Activated CD4-positive, CD25-positive, alpha-beta regulatory T cell (primary cell): ENCODE measurements at regions not wholly inside any gene's neighbourhood (a gene's known extent, or its start where the extent isn't known, plus 50 kb on each side); places are given as distances from the start of the nearest gene placed in this dataset.
"Not testable (repeated sequence)": the region's sequence is repeated elsewhere in the genome, so short reads cannot be mapped to it uniquely, and the experiment has no call there.

Source experiments
- DNase-seq, 4 experiments: peaks; one replicate each; lab custom pipeline; 2025; lab: John Stamatoyannopoulos, UW

DNA sequence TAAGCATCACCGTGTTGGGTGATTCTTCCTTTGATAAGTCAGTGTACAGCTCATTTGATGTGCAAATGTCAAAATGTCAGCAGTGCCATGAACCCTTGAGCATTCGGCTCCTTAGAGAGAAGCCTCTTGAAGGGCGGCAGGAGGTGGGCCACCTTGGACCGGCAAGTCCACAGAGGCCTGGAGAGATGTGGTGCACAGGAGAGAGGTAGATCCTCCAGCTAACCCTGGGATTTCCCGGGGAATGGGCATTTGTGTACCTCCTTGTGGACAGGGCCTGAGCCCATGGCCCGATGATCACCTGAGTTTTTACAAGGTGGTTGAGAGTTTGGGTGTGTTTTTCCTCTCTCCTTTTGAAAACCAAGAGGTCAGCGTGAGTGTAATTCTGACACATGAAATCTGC, 133.2 kb upstream of the RCN1 start:
- DNase-seq: no peak

DNA sequence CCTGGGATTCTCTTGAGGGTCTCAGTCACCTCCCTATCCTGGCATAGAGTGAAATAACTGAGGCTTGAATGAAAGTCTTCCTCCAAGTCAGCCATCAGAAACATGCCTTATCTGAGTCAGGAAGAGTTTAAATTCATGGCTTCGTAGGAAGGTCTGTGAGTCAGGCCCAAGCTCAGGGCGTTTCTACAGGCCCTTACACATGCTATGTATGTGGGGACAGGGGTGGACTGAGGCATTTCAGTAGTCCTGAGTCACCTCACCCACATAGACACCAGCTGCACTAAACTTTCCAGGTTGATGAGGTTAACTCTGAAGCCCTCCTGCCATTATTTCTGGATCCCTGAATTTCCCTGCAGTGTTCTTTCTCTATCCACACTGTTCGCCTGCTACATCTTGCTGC, 134.6 kb upstream of the RCN1 start:
- DNase-seq: no peak

DNA sequence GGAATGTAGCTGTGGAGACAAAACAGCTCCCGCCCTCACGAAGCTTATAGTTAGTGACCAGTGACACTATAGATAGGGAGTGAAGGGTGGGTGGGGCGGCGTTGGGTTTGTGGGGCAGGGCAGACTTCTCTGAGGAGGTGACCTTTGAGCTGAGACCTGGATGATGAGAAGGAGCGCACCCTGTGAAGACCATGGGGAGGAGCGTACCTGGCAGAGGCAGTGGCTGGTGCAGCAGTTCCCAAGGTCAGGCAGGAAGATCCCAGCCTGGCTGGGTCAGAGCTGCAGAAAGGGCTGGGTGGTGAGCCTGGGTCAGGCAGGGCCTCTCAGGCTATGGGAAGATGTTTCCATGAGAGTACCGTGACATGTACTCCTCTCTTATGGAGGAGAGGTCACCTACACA, 135.0 kb upstream of the RCN1 start:
- DNase-seq: no peak

DNA sequence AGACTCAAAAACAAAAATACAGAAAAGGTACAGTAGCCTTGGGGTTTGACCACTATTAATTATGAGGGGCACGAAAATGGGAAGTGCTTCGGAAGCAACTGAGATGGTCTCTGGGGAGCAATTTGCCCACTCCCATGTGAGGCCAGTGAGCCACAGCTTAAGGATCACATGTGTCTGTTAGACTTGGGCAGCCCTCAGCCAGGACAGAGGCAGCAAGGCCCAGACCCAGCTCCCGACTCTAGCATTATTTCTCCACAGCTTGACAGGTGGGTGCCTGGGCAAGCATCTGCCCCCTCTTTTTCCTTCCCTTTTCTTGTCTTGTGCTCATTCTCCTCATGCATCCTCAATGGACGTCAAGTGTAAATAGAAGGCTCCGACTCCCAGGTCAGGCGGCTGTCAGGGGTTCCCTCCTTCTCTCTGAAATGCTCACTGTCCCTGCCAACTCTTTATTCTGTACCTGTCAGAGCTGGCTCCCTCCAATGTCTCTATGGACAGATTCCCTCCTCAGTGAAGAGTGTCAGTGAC, 137.0 kb upstream of the RCN1 start:
- DNase-seq: no peak

DNA sequence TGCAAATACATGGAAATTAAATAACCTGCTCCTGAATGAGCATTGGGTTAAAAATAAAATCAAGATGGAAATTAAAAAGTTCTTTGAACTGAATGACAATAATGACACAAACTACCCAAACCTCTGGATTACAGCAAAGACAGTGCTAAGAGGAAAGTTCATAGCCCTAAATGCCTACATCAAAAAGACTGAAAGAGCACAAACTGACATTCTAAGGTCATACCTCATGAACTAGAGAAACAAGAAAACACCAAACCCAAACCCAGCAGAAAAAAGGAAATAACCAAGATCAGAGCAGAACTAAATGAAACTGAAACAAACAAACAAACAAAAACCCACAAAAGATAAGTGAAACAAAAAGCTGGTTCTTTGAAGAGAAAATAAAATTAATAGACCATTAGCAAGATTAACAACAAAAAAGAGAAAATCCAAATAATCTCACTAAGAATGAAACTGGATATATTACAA, 138.6 kb upstream of the PAX6 start:
- DNase-seq: not testable (repeated sequence)

DNA sequence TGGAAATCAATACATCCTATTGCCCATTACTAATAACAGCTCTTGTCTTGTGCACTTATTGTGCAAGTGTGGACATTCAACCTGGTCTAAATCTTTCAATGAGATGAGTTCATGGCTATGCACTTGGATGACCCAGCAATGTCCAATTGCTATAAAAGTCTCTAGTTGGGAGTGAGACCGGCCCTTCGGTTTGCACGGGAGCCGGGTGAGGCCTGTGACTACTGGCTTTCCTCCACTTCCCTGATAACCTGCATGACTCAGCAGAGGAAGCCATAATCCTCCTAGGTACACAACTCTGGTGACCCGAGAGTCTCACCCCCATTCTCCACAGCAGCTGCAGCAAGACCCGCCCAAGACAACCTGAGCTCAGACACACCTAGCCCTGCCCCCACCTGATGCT, 135.9 kb upstream of the PAX6 start:
- DNase-seq: no peak

DNA sequence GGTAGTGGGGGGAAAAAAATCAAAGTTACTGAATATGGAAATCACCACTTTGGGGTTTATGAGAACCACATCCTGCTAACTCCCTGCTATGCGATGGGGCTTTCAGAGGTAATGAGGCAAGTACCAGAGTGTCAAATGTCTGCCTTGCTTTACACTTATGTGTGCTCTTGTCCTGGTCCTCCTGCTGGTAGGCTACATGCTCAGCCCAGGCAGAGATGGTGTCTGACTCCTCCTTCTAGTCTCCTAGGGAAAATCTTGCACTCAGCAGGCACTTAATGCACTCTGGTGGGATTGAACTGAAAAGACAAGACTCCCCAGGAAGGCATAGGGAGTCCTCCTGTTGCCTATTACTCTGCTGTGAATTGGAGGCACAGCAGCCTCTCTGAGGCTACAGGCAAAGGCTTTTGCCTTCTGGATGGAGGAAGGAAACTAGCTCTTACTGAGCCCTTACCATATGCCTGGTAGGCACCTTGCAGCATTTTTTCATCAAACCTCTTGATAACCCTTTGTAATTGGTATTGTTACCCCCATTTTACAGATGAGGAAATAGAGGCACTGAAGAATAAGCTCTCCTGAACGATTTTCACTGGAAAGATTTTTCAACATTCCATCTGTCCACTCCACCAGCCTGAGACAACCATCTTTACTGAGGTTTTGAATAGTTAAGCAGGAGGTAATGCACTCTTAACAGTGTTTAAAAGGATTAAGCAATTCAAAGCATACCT, 132.1 kb upstream of the PAX6 start:
- no peak for DNase-seq

DNA sequence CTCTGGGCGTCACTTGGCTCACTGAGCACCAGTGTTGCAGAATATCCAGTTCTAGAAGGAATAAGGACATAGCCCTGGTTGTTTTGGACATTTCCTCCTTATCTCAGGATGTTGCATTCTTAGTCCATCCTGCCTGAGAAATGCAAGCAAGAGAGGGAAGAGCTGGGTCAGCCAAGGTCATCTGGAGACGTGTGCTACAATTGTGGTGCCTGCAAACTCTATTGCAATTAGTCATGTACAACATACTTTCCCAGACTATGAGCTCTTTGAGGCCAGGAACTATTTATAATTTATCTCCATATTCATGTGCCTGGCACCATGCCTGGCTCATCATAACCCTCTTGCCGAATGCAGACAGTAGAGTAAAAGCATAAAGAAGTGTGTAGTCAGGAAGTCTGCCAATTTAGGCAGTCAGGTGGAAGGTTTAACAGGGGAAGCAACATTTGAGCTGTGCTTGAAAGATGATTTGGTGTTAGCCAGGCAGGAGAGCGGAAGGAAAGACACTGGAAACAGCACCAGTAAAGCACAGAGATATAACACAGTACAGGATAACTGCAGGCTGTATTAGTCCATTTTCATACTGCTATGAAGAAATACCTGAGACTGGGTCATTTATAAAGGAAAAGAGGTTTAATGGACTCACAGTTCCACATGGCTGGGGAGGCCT, 129.4 kb upstream of the PAX6 start:
- DNase-seq: no peak

DNA sequence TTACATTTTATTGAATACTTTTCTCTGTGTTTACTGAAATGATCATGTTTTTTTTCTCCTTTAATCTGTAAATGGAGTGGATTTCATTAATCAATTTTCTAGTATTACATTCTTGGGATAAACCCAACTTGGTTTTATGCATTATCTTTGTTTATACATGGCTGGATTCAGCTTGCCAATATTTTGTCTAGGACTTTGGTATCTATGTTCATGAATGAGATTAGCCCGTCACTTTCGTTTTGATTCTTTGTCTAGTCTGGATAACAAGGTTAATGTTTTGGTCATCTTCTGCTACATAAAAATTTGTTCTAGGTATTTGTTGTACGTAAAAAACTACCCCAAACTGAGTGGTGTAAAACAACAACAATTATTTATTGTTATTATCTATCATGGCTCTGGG, 127.9 kb upstream of the PAX6 start:
- DNase-seq: no peak

DNA sequence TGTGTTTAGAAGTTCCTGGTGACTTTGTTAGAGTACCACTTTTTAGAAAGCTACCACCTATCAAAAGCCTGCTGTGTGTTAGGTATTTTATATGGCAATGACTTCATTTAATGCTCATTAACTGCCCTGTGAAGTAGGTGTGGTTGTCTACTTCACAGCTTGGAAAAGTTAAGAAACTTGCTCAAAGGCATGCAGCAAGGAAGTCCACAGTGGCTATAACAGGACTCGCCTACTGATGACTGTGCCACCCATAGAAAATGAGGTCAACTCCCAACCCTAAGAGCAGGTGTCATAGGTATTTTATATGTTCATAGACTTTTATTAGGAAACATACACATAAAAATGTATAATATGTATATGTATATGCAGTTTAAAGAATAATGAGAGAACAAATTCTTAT, 125.2 kb upstream of the PAX6 start:
- no peak for DNase-seq

DNA sequence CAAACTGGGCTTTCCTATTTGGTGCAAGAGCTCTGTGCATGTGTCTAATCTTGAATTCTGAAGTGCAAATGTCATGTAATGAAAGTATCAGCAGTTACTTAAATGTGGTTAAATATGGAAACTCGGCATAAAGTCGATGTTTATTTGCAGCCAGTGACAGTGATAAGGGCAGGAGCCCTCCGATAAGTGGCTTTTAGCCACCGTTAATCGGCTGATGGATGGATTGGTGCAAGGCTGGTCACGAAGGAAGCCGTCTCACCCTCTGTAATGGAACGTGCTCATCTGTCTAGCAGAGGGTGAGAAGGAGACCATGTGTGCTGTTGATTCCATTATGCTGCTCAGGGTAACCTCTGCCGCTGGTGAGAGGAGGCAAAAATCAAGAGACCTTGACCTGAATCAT, 121.8 kb upstream of the PAX6 start:
- DNase-seq: no peak

DNA sequence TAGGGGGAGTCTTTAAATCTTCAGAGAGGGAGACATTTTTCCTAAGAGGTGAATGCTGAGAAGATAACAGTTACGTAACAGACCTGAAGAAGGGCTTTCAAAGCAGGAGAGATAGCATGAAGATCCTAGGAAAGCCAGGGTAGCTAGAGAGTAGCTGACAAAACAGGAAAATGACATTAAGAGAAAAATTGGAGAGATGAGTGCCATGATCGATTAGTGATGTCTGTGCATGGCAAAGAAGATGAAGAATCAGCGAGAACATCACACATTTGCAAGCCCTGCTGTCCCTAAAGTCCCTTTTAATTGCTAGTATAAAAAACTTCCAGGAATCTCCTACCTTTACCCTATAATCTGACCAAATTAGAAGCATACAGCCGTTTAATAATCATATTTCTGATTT, 116.9 kb upstream of the PAX6 start:
- no peak for DNase-seq

DNA sequence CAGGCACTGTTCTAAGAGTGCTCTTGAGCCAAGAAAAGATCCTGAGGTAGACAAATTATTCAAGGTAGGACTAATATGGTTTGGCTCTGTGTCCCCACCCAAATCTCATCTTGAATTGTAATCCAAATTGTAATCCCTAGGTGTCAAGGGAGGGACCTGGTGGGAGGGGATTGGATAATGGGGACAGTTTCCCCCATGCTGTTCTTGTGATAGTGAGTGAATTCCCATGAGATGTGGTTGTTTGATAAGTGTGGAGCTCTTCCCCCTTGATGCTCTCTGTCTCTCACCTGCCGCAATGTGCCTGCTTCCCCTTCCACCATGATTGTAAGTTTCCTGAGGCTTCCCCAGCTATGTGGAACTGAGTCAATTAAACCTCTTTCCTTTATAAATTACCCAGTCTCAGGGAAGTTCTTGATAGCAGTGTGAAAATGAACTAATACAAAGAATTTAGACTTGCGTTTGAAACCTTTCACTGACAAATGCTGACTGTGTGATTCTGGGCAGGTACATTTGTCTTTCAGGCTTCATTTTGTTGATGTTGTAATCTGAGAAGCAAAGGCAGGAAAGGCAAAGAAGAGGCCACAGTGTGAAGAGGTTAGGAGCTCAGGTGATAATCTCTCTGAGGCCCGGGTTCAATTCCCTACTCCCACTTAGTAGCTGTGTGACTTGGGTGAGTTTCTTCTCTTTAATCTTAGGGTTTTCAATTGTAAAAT, 115.8 kb upstream of the PAX6 start:
- DNase-seq: no peak

DNA sequence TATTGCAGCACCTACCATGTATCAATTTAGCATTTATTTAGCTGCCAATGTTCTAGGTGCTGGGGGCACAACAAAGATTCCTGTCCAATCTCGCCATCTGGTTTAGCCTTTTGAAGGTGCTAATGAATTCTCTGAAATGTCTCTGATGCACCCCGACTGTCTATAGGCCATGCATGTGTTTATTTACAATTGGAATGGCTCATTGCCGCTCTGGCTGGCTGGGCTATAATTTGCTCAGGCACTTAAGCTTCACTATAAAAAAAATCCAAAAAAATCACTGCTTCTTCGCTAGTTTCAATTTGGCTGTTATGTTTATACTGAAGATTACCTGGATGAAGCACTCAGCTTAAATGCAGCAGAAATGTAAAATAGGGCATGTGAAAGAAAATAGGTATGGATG, 115.0 kb upstream of the PAX6 start:
- no peak for DNase-seq

DNA sequence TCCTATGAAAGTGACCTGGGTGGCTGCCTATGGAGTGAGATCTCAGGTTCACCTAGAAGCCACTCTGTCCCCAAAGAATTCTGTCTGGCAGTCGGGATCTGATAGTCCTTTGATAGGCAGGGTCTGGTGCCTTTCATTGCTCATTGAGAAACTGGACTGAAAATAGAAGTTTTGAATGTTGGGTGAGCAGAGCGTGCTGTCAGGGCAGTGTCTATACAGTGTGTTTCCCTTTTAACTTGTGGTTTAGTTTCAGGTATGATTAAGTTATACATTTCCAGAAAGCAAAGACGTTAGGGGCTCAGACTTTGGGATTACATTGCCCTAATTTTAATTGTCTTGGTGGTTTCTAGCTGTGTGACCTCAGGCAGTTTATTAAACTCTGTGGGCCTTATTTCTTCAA, 111.3 kb upstream of the PAX6 start:
- no peak for DNase-seq

DNA sequence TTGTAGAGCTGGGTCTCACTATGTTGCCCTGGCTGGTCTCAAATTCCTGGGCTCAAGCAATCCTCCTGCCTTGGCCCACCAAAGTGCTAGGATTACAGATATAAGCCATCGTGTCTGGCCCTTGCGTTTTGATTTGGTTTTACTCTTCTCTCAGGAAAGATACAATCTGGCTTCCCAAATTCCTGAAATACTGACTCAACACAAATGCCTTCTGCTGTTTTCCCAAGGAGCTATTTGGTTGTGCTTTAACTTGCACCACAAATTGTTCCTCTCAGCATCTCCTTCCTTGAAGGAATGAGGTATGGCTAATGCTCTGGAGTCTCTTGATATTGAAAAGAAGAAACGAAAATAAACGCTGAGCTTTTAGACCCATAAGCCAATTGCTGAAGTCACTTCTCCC, 110.0 kb upstream of the PAX6 start:
- no peak for DNase-seq

DNA sequence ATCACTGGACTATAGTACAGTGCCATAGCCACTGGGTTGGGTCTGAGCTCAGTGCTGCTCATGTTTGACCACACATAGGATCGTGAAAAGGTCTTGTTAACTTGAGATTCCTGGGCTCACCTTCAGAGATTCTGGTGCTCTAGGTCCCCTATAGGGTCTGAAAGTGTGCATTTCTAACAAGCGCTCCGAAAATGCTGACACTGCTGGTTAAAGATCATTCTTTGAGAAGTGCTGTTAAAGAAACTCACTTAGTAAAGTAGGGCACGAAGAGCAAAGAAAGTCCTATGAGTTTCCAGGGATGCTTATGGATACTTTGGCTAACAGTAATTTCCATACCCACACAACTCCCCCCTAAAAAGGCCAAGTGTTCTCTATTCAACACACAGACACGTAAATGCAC, 108.1 kb upstream of the PAX6 start:
- DNase-seq: no peak

DNA sequence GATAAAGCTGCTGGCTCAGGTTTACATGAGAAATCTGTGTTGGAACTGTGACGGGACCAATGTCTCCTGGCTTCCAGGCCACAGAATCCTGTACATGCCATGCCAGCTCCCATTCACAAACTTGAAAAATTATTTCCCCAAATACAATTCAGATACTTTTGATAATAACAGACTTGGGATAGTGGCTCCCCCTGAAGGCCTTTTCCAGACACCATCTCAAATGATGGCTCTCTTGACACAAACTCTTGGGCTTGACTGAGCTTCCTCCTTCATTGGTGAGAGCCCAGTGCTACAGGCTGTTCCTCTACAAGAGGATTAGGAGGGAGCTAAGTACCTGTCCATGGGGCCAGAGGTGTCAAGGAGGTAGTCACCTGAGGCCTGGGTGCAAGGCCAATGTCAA, 104.7 kb upstream of the PAX6 start:
- DNase-seq: no peak

DNA sequence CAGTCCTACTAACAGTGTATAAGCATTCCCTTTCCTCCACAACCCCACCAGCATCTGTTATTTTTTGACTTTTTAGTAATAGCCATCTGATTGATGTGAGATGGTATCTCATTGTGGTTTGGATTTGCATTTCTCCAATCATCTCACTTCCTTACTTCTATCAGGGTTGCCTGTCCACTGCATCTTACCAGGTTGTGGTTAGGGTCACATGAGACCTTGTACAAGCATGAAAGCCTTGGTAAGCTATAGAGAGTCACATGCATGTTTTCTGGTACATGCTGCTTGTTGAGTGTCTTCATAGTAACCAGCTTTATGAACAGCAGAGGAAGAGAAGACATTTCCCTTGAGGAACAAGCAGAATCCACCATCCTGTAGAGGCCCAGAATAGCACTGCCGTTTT, 102.9 kb upstream of the PAX6 start:
- no peak for DNase-seq

DNA sequence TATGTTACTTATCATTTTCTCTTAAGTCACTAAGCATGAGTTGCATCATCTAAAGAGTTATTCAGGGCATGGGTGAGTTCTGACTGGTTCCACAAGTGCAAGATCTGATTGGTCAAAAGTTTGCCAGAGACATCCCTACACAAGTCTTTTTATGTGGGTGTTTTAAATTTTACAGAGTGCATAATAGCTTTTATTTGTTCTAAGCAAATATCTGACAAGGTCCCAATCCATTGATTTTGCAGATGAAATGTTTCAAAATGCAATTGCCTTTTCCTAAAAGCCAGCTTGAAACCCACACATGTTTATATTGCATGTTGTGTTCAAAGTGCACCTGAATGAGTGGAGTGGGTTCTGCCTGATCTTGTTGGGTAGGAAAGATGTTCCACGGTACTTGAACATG, 101.7 kb upstream of the PAX6 start:
- DNase-seq: no peak

DNA sequence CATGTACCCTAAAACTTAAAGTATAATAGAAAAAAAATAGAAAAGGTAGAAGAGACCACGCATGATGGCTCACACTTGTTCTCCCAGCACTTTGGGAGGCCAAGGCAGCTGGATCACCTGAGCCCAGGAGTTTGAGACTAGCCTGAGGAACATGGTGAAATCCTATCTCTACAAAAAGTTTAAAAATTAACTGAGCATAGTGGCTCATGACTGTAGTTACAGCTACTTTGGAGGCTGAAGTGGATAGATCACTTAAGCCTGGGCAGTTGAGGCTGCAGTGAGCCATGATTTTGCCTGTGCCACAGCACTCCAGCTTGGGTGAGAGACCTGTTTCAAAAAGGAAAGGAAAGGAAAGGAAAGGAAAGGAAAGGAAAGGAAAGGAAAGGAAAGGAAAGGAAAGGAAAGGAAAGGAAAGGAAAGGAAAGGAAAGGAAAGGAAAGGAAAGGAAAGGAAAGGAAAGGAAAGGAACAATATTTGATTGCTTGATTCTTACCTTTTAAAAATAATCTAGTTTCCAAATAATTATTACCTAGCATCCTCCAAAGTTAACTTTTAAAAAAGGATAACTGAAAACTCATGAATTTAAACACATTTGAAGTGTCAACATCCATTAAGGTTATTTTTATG, 99.9 kb upstream of the PAX6 start:
- no peak for DNase-seq

DNA sequence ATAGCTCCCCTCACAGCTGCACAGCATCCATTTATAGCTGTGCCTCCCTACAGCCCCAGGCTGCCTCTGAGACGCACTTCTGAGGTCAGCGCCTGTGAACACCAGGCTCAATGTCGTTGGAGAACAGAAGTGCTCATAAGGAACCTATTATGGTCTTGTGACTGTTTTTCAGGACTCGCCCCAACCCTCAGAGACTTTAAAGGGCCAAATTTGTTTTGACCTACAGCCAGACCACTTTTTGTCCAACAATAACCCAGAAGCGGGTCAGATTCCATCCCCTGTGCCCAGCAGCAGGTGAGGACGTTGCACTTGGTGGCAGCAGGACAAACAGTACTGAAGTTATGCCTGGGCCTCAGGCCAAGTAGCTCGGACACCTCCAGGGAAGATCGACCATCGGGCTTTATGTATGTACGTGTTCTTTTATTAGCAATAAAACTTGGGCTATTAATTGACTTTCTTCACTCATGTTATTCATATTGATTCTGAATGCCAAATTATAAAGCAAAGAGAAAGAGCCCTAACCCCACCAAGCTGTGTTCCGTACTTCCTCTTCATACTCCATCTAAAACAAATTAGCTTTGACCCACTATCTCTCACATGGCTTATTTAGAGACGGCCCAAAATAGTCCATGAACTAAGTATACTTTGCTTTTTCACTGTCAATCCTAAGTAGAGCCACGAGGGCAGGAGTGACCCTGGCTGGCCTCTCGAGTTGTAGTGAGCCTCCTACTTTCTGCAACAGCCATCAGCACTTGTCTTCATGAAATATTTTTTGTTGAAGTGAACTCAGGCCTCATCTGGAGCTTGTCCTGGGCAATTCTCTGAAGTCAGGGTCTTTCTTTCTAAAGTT, 92.3 kb upstream of the PAX6 start:
- DNase-seq: no peak
